ENCODE measurements at regions not wholly inside any gene's neighbourhood (a gene's known extent, or its start where the extent isn't known, plus 50 kb on each side); places are given as distances from the start of the nearest gene placed in this dataset.

- TF ChIP-seq FOXM1 (IDR thresholded peaks at IDR 0.05; ENCODE audit: borderline replicate concordance) (no peak), NFRKB (IDR thresholded peaks at IDR 0.05) (no peak), SUZ12 (IDR thresholded peaks at IDR 0.05) (no peak), ARNT (IDR thresholded peaks at IDR 0.05) (no peak), FOXK2 (IDR thresholded peaks at IDR 0.05) (no peak), PKNOX1 (IDR thresholded peaks at IDR 0.05) (no peak), ELF4 (IDR thresholded peaks at IDR 0.05) (no peak), HDGF (IDR thresholded peaks at IDR 0.05; ENCODE audit: borderline replicate concordance) (no peak), CTBP1 (IDR thresholded peaks at IDR 0.05; ENCODE audit: borderline replicate concordance) (no peak), FOXA1 (IDR thresholded peaks at IDR 0.05) (no peak), BHLHE40 (IDR thresholded peaks at IDR 0.05; ENCODE audit: borderline replicate concordance) (no peak)
These were observed 656.0 kb upstream of the SGO1 start for GRCh38 chr3:20842002-20842401.

All from HEK293T (cell line).